OCI-LY7 (cell line): ENCODE measurements at regions not wholly inside any gene's neighbourhood (a gene's known extent, or its start where the extent isn't known, plus 50 kb on each side); places are given as distances from the start of the nearest gene placed in this dataset.

Experiments used
- CTCF ChIP-seq: fragments of 200-600 bp; sonication (generic); conservative IDR thresholded peaks from 2 replicates; pipeline ENCODE4 v1.5.1; 2014; ENCODE audit warnings: mild to moderate bottlenecking, antibody characterized with exemption, low read length, moderate library complexity, mixed read lengths
- EZH2phosphoT487 ChIP-seq: fragments of 200-600 bp; sonication (generic); IDR thresholded peaks from 2 replicates; pipeline ENCODE4 v1.6.1; 2018; ENCODE audit warnings: low read depth, borderline replicate concordance, mild to moderate bottlenecking, mixed run types, antibody characterized with exemption, low read length, moderate library complexity, mixed read lengths

GRCh38 chr9:29063031-29063430 is 1489.8 kb upstream of the C9orf72 start:
- TF ChIP-seq CTCF (no peak), EZH2phosphoT487 (no peak)
